ENCODE measurements at regions not wholly inside any gene's neighbourhood (a gene's known extent, or its start where the extent isn't known, plus 50 kb on each side); places are given as distances from the start of the nearest gene placed in this dataset.
"Not testable (repeated sequence)": the region's sequence is repeated elsewhere in the genome, so short reads cannot be mapped to it uniquely, and the experiment has no call there.

- DNase-seq = no peak
These were observed 399.8 kb downstream of the ADCYAP1 start for GRCh38 chr18:1304392-1304992.

GRCh38 chr18:1306641-1307040 lies 402.0 kb downstream of the ADCYAP1 start:
- DNase-seq = no peak

- DNase-seq = no peak
These were observed 404.0 kb downstream of the ADCYAP1 start for GRCh38 chr18:1308686-1309085.

- DNase-seq = no peak
These were observed 406.7 kb downstream of the ADCYAP1 start for GRCh38 chr18:1311376-1311775.

- not testable (repeated sequence) for DNase-seq
These were observed 430.7 kb downstream of the ADCYAP1 start for GRCh38 chr18:1335345-1335744.

- no peak for DNase-seq
These were observed 446.3 kb downstream of the ADCYAP1 start for GRCh38 chr18:1350931-1351450.

- no peak for DNase-seq
These were observed 448.4 kb downstream of the ADCYAP1 start for GRCh38 chr18:1353025-1353424.

- no peak for DNase-seq
These were observed 453.1 kb downstream of the ADCYAP1 start for GRCh38 chr18:1357724-1358123.

GRCh38 chr18:1361936-1362335 lies 457.3 kb downstream of the ADCYAP1 start:
- DNase-seq = no peak

GRCh38 chr18:1370552-1370951 lies 465.9 kb downstream of the ADCYAP1 start:
- DNase-seq = no peak

- DNase-seq = no peak
These were observed 467.1 kb downstream of the ADCYAP1 start for GRCh38 chr18:1371724-1372123.

GRCh38 chr18:1383465-1383864 lies 478.8 kb downstream of the ADCYAP1 start:
- no peak for DNase-seq

GRCh38 chr18:1388468-1388867 lies 483.8 kb downstream of the ADCYAP1 start:
- not testable (repeated sequence) for DNase-seq

GRCh38 chr18:1392046-1392445 lies 487.4 kb downstream of the ADCYAP1 start:
- DNase-seq = no peak

- DNase-seq = no peak
These were observed 488.4 kb downstream of the ADCYAP1 start for GRCh38 chr18:1392865-1393734.

- no peak for DNase-seq
These were observed 489.3 kb downstream of the ADCYAP1 start for GRCh38 chr18:1393929-1394328.

GRCh38 chr18:1394426-1394825 lies 489.8 kb downstream of the ADCYAP1 start:
- no peak for DNase-seq

- DNase-seq = no peak
These were observed 490.3 kb downstream of the ADCYAP1 start for GRCh38 chr18:1394966-1395365.

- DNase-seq = no peak
These were observed 503.7 kb downstream of the ADCYAP1 start for GRCh38 chr18:1408376-1408775.

- DNase-seq = no peak
These were observed 508.1 kb downstream of the ADCYAP1 start for GRCh38 chr18:1412655-1413322.

- DNase-seq = no peak
These were observed 508.6 kb downstream of the ADCYAP1 start for GRCh38 chr18:1413323-1413675.

- DNase-seq = no peak
These were observed 511.4 kb downstream of the ADCYAP1 start for GRCh38 chr18:1416074-1416473.

GRCh38 chr18:1421502-1421901 lies 516.8 kb downstream of the ADCYAP1 start:
- DNase-seq = no peak

- DNase-seq = no peak
These were observed 518.0 kb downstream of the ADCYAP1 start for GRCh38 chr18:1422634-1423033.

Data from activated naive CD4-positive, alpha-beta T cell (primary cell).